Endothelial cell of umbilical vein (primary cell): ENCODE measurements at regions not wholly inside any gene's neighbourhood (a gene's known extent, or its start where the extent isn't known, plus 50 kb on each side); places are given as distances from the start of the nearest gene placed in this dataset.

Experiments used
- BruUV-seq: library from RNA; stranded (reverse); fragments of 400-500 nt; replicated peaks from 2 replicates; lab custom pipeline; 2021; lab: Mats Ljungman, UMichigan
- CTCF ChIA-PET: fragments of 300-600, 350-600 bp; sonication (Branson Sonifier 250); formaldehyde crosslinking; loops from one replicate; lab custom pipeline; 2021; ENCODE audit warnings: antibody characterized with exemption, inconsistent platforms; lab: Charles Lee
- POLR2A ChIA-PET: fragments of 300-600, 350-600 bp; sonication (Branson Sonifier 250); formaldehyde crosslinking; loops from one replicate; lab custom pipeline; 2021; ENCODE audit warnings: antibody characterized with exemption, inconsistent platforms; lab: Charles Lee
- DNase-seq: peaks from one replicate; pipeline ENCODE4 v3.0.0-alpha.2; 2011; ENCODE audit warnings: low read depth, low spot score
- FAIRE-seq: peaks from 2 replicates; lab custom pipeline; 2011; peaks lifted over from hg19 to GRCh38; lab: Jason Lieb, UNC
- H2AFZ ChIP-seq: 2 replicates; pipeline ENCODE4 v1.6.0; 2012; ENCODE audit warnings: low read depth, low read length, control low read depth, inconsistent platforms
- H3K27ac ChIP-seq: 2 replicates; pipeline ENCODE4 v1.5.1; 2011; ENCODE audit warnings: low read depth, mild to moderate bottlenecking, control low read depth, low read length, moderate library complexity; ENCODE audit not compliant: insufficient read depth
- H3K27me3 ChIP-seq, 2 experiments: 2 replicates each; pipeline versions ENCODE4 v1.6.0 to v1.6.1; 2011; ENCODE audit warnings: low read length in 2 of 2, mixed read lengths in 1 of 2; ENCODE audit not compliant: control insufficient read depth in 2 of 2, insufficient read depth in 2 of 2
- H3K36me3 ChIP-seq, 2 experiments: 2 replicates in 1 of 2; 3 replicates in 1 of 2; pipeline ENCODE4 v1.5.1; 2011; ENCODE audit warnings: low read length in 2 of 2, mild to moderate bottlenecking in 1 of 2, moderate library complexity in 1 of 2; ENCODE audit not compliant: control insufficient read depth in 2 of 2, insufficient read depth in 2 of 2; ENCODE audit errors: extremely low read depth in 1 of 2
- H3K4me1 ChIP-seq: 3 replicates; pipeline ENCODE4 v1.5.1; 2011; ENCODE audit warnings: mild to moderate bottlenecking, low read length; ENCODE audit not compliant: control insufficient read depth, insufficient read depth; ENCODE audit errors: extremely low read depth
- H3K4me2 ChIP-seq: 2 replicates; pipeline ENCODE4 v1.6.1; 2011; ENCODE audit warnings: low read length, control low read depth, mixed read lengths; ENCODE audit not compliant: insufficient read depth
- H3K4me3 ChIP-seq, 3 experiments: fragments of 200-600 bp in 1 of 3; sonication (generic), shearing (Covaris generic) in 1 of 3; replicated peaks in 1 of 3; 2 replicates each; pipeline ENCODE4 v1.5.1; 2011 to 2016; ENCODE audit warnings: control low read depth in 3 of 3, low read length in 3 of 3, mild to moderate bottlenecking in 2 of 3, inconsistent platforms in 1 of 3, low read depth in 1 of 3, moderate library complexity in 1 of 3; ENCODE audit not compliant: insufficient read depth in 1 of 3
- H3K79me2 ChIP-seq: 2 replicates; pipeline ENCODE4 v1.6.0; 2012; ENCODE audit warnings: low read length, inconsistent platforms; ENCODE audit not compliant: control insufficient read depth, insufficient read depth
- H3K9ac ChIP-seq: replicated peaks from 2 replicates; pipeline ENCODE3; 2011; ENCODE audit warnings: low read length, control low read depth; ENCODE audit not compliant: insufficient read depth; ENCODE audit errors: extremely low read depth
- H3K9me1 ChIP-seq: replicated peaks from 3 replicates; pipeline ENCODE4 v1.6.0; 2011; ENCODE audit warnings: mild to moderate bottlenecking, low read length; ENCODE audit not compliant: control insufficient read depth, insufficient read depth; ENCODE audit errors: extremely low read depth
- H3K9me3 ChIP-seq: replicated peaks from 2 replicates; pipeline ENCODE4 v1.5.1; 2012; ENCODE audit warnings: low read length, inconsistent platforms; ENCODE audit not compliant: control insufficient read depth, insufficient read depth
- H4K20me1 ChIP-seq: replicated peaks from 2 replicates; pipeline ENCODE3; 2011; ENCODE audit warnings: mild to moderate bottlenecking, low read length; ENCODE audit not compliant: control insufficient read depth, insufficient read depth; ENCODE audit errors: extremely low read depth
- EZH2 ChIP-seq: IDR thresholded peaks from 2 replicates; pipeline ENCODE4 v1.6.1; 2012; ENCODE audit warnings: borderline replicate concordance, low read depth, mild to moderate bottlenecking, moderate library complexity, low read length, inconsistent platforms; ENCODE audit not compliant: severe bottlenecking
- FOS ChIP-seq: IDR thresholded peaks from 2 replicates; pipeline ENCODE4 v1.6.1; 2011; ENCODE audit warnings: mild to moderate bottlenecking, low read length, moderate library complexity, borderline replicate concordance; ENCODE audit not compliant: insufficient read depth
- GATA2 ChIP-seq: IDR thresholded peaks from 2 replicates; pipeline ENCODE4 v1.7.0; 2011; ENCODE audit warnings: low read depth, mild to moderate bottlenecking, moderate library complexity, mixed read lengths, low read length; ENCODE audit not compliant: insufficient read length, insufficient read depth
- JUN ChIP-seq: IDR thresholded peaks from 2 replicates; pipeline ENCODE4 v1.6.1; 2011; ENCODE audit warnings: borderline replicate concordance, low read depth; ENCODE audit not compliant: insufficient read length, insufficient read depth
- MYC ChIP-seq: IDR thresholded peaks from one replicate; pipeline ENCODE4 v1.6.1; 2011; ENCODE audit warnings: mild to moderate bottlenecking, low read depth, low read length
- POLR2A ChIP-seq: IDR thresholded peaks from 2 replicates; pipeline ENCODE4 v1.6.1; 2012; ENCODE audit warnings: low read depth, mild to moderate bottlenecking, control low read depth, low read length
- POLR2AphosphoS5 ChIP-seq: IDR thresholded peaks from 2 replicates; pipeline ENCODE4 v1.6.1; 2012; ENCODE audit warnings: low read depth, mild to moderate bottlenecking, control low read depth, low read length, moderate library complexity; ENCODE audit not compliant: insufficient read depth
- dilution Hi-C: fragments of 300-500 bp; cut with MboI; formaldehyde crosslinking; loops from one replicate; pipeline ENCODE4 v1.15.0; 2019; ENCODE audit warnings: low sequenced_read_pairs; ENCODE audit not compliant: extremely low pct_ligation_motif_present
- intact Hi-C: fragments of 100-400 bp; cut with micrococcal nuclease; formaldehyde crosslinking; loops from one replicate; pipeline ENCODE4 v1.10.0; 2022
- TF ChIP-seq, protein P1 (sequence below): IDR thresholded peaks from 2 replicates; pipeline ENCODE4 v1.6.1; 2011; ENCODE audit not compliant: insufficient read depth, insufficient read length
- TF ChIP-seq, protein P2 (sequence below), 2 donors: IDR thresholded peaks; 1 replicate in 1 of 2; 2 replicates in 1 of 2; pipeline ENCODE4 v1.5.1; 2011; ENCODE audit warnings: low read length in 2 of 2, mild to moderate bottlenecking in 2 of 2, moderate library complexity in 2 of 2, control low read depth in 1 of 2, inconsistent platforms in 1 of 2, low read depth in 1 of 2; ENCODE audit not compliant: insufficient read depth in 1 of 2; ENCODE audit errors: extremely low read depth in 1 of 2

DNA sequence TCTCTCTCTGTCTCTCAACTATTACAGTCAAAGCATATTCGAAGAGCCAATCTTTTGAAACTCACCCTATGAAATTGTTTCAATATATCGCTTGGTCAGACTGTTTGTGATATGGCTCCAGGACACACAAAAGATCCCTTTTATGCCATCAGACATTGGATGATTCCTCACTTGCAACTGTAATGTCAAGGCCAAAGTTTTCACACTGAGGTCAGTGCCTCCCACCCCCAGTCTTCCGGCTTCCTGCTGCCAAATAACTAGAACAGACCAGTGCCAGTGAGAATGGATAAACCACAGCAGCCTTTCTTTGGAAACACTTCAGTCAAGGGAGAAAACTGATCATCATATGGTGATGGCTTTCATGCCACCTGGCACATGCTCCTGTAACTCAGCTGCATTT, 321.9 kb upstream of the ZFHX3 start:
- no peaks in the 10 kb centered on the region for H3K36me3 ChIP-seq
- H3K9me1 ChIP-seq = no peaks in the 10 kb centered on the region
- ChIA-PET CTCF (no interaction called here), POLR2A (no interaction called here)
- no peak overlapping the region for H3K9ac ChIP-seq
- DNase-seq (no peak), FAIRE-seq (no peak)
- no peaks in the 10 kb centered on the region for H3K79me2 ChIP-seq
- no peak overlapping the region for H2AFZ ChIP-seq
- intact Hi-C loops (no loop called here), dilution Hi-C loops (no loop called here)
- no peaks in the 10 kb centered on the region for H3K9me3 ChIP-seq
- BruUV-seq = no TSS peak
- H3K4me3 ChIP-seq = no peak overlapping the region
- no peaks in the 10 kb centered on the region for H4K20me1 ChIP-seq
- H3K4me2 ChIP-seq = no peak overlapping the region
- H3K4me1 ChIP-seq = no peaks in the 10 kb centered on the region
- H3K27ac ChIP-seq = no peak overlapping the region
- TF ChIP-seq MYC (no peak), POLR2AphosphoS5 (no peak), GATA2 (no peak), FOS (no peak), JUN (no peak), POLR2A (no peak), EZH2 (no peak)
- TF ChIP-seq, protein P1, sequence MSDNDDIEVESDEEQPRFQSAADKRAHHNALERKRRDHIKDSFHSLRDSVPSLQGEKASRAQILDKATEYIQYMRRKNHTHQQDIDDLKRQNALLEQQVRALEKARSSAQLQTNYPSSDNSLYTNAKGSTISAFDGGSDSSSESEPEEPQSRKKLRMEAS = no peak
- H3K27me3 ChIP-seq = no peaks in the 10 kb centered on the region

DNA sequence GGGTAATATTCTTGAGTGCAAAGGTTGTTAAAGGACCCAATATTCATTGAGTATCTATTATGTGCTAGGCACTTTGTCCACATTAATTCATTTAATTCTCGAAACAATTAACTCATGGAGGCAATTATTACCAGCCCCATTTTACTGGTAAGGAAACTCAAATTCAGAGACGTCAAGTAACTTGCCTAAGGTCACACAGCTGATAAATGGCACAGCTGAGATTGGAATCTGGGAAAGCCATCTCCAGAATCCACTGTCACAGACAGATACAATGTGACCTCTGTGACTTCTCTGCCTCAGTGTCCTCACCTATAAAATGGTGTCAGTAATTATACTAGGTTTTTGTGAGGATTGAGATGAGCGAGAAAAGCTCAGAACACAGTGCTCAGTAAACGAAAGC, 320.8 kb upstream of the ZFHX3 start:
- dilution Hi-C loops (no loop called here), intact Hi-C loops (no loop called here)
- no peaks in the 10 kb centered on the region for H3K36me3 ChIP-seq
- no peak overlapping the region for H3K27ac ChIP-seq
- POLR2A ChIA-PET = no interaction called here
- no TSS peak for BruUV-seq
- no peaks in the 10 kb centered on the region for H3K9me3 ChIP-seq
- H2AFZ ChIP-seq = no peak overlapping the region
- H3K9ac ChIP-seq = no peak overlapping the region
- H4K20me1 ChIP-seq = no peaks in the 10 kb centered on the region
- H3K79me2 ChIP-seq = no peaks in the 10 kb centered on the region
- TF ChIP-seq, protein P1 = no peak
- TF ChIP-seq POLR2AphosphoS5 (no peak), GATA2 (no peak), EZH2 (no peak), MYC (no peak), FOS (no peak), JUN (no peak), POLR2A (no peak)
- TF ChIP-seq, protein P2, sequence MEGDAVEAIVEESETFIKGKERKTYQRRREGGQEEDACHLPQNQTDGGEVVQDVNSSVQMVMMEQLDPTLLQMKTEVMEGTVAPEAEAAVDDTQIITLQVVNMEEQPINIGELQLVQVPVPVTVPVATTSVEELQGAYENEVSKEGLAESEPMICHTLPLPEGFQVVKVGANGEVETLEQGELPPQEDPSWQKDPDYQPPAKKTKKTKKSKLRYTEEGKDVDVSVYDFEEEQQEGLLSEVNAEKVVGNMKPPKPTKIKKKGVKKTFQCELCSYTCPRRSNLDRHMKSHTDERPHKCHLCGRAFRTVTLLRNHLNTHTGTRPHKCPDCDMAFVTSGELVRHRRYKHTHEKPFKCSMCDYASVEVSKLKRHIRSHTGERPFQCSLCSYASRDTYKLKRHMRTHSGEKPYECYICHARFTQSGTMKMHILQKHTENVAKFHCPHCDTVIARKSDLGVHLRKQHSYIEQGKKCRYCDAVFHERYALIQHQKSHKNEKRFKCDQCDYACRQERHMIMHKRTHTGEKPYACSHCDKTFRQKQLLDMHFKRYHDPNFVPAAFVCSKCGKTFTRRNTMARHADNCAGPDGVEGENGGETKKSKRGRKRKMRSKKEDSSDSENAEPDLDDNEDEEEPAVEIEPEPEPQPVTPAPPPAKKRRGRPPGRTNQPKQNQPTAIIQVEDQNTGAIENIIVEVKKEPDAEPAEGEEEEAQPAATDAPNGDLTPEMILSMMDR (IDR thresholded peaks at IDR 0.05; ENCODE audit: extremely low read depth in 1 of 2, insufficient read depth in 1 of 2, low read depth in 1 of 2, low read length in 2 of 2) = no peak
- no peaks in the 10 kb centered on the region for H3K9me1 ChIP-seq
- DNase-seq (no peak), FAIRE-seq (no peak)
- no peaks in the 10 kb centered on the region for H3K27me3 ChIP-seq
- CTCF ChIA-PET = no interaction called here
- no peak overlapping the region for H3K4me3 ChIP-seq
- H3K4me2 ChIP-seq = no peak overlapping the region
- H3K4me1 ChIP-seq = no peaks in the 10 kb centered on the region
